ENCODE measurements at regions not wholly inside any gene's neighbourhood (a gene's known extent, or its start where the extent isn't known, plus 50 kb on each side); places are given as distances from the start of the nearest gene placed in this dataset.

DNA sequence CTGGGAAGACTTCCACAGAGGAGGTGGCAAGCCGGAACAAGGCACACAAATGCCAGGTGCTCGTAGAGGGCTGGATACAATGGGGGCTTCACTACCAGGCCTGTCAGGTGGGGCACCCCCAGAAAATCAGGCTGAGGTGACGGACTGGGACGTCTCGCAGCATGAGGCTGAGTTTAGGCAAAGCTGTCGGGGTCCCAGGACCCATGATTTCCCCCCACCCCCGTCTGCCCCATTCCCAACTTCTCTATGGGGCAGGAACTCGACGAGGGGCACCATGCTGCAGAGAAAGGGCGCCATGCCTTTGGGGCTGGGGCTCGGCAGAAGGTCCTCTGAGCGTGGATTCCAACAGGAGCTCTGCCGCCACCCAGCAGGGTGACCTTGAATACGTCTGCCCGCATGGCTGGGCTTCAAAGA, 65.7 kb upstream of the HES1 start:
- H3K27me3 ChIP-seq (ENCODE audit: insufficient read depth, low read length) = peaks cover 4% of the 10 kb centered on the region; the same call in 1 of the 2 replicates
- no peaks in the 10 kb centered on the region for H3K79me1 ChIP-seq (ENCODE audit: insufficient read depth, low read depth, low read length, poor library complexity, severe bottlenecking)
- Mint-ChIP-seq H3K27ac (no peak overlapping the region), H3K4me3 (peak overlapping the region; percentile 51 to 74), H3K4me1 (peaks cover 10 to 11% of the 10 kb centered on the region in 2 experiments), H3K9me3 (peaks cover 26 to 29% of the 10 kb centered on the region in 2 experiments), H3K27me3 (ENCODE audit: low read depth) (peaks cover 62% of the 10 kb centered on the region), H3K36me3 (ENCODE audit: insufficient read depth in 1 of 3, low read depth in 3 of 3) (peaks cover 5 to 34% (median 17%) of the 10 kb centered on the region in 3 experiments; a peak in 4 of 7 replicates)
- no peak overlapping the region for H2BK15ac ChIP-seq (ENCODE audit: low read depth, low read length)
- H4K91ac ChIP-seq (ENCODE audit: insufficient read length, low read depth, low read length) = no peak overlapping the region
- H3K9me3 ChIP-seq (ENCODE audit: control insufficient read depth, low read depth, low read length) = no peaks in the 10 kb centered on the region
- no peak overlapping the region for H3K9ac ChIP-seq (ENCODE audit: extremely low read depth, insufficient read length, low read length)
- no peak overlapping the region for H2AK5ac ChIP-seq (ENCODE audit: insufficient read length, low read length)
- H3K79me2 ChIP-seq (ENCODE audit: insufficient read depth, low read length) = no peaks in the 10 kb centered on the region
- H4K8ac ChIP-seq (replicated peaks; ENCODE audit: insufficient read length, low read depth, low read length) = no peak overlapping the region
- TF ChIP-seq CTCF (conservative IDR thresholded peaks at IDR 0.05) = no peak
- WGBS (ENCODE audit: extremely low coverage, insufficient read length, low lambda C conversion rate) = no CpG with 5 or more reads among the region's 15 CpGs
- no peaks in the 10 kb centered on the region for H3K23me2 ChIP-seq (ENCODE audit: insufficient read length, low read depth, low read length, poor library complexity, severe bottlenecking)
- H2AFZ ChIP-seq (ENCODE audit: low read length) = no peak overlapping the region
- no peak overlapping the region for H2BK5ac ChIP-seq (ENCODE audit: insufficient read length, low read length)
- H2BK20ac ChIP-seq (ENCODE audit: low read depth, low read length, poor library complexity, severe bottlenecking) = no peak overlapping the region
- H3K18ac ChIP-seq (ENCODE audit: insufficient read length, low read depth, low read length) = no peak overlapping the region
- H3K4me2 ChIP-seq (ENCODE audit: insufficient read depth, insufficient read length, low read length) = peak overlapping the region; percentile 2
- no peak overlapping the region for H3K27ac ChIP-seq (ENCODE audit: insufficient read length, low read depth, low read length)
- DNase-seq = no peak
- no peak overlapping the region for H3K56ac ChIP-seq (ENCODE audit: insufficient read length, low read depth, low read length)
- H3K14ac ChIP-seq (ENCODE audit: insufficient read depth, low read length) = no peak overlapping the region; the same call in 1 of the 2 replicates
- no peaks in the 10 kb centered on the region for H3K4me1 ChIP-seq (ENCODE audit: insufficient read depth, low read length)
- no peak overlapping the region for H2BK120ac ChIP-seq (ENCODE audit: low read depth, low read length, poor library complexity, severe bottlenecking)
- no peak overlapping the region for H3T11ph ChIP-seq (ENCODE audit: low read length)
- no peak overlapping the region for H3K4ac ChIP-seq (ENCODE audit: low read depth, low read length)
- H4K20me1 ChIP-seq (ENCODE audit: control insufficient read depth, insufficient read depth, insufficient read length) = peaks cover 3% of the 10 kb centered on the region
- no peak overlapping the region for H4K5ac ChIP-seq (ENCODE audit: insufficient read length, low read depth, low read length)
- no peak overlapping the region for H2BK12ac ChIP-seq (ENCODE audit: insufficient read length, low read depth, low read length)
- H3K23ac ChIP-seq (ENCODE audit: insufficient read length, low read depth, low read length) = no peak overlapping the region

Data from H9 (cell line).